ENCODE measurements at regions not wholly inside any gene's neighbourhood (a gene's known extent, or its start where the extent isn't known, plus 50 kb on each side); places are given as distances from the start of the nearest gene placed in this dataset.

DNA sequence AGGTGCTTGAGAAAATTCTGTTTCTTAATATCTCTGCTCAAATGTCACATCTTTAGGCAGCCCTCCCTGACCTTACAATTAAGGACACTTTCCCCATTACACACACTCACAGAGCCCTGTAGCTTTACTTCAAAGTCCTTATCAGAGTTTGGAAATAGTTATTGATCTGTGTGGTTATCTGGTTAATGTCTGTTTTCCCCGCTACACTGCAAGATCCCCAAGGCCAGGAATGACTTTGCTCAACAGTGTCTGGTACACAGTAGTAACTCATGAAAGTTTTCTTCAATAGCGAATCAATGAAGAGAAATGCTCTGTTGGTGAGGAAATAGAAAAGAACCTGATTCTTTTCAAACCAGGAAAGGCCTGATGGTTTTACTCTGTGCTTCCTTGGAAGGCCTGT, 554.4 kb downstream of the REEP3 start:
- no peak for DNase-seq (ENCODE audit: low read depth, low spot score)

DNA sequence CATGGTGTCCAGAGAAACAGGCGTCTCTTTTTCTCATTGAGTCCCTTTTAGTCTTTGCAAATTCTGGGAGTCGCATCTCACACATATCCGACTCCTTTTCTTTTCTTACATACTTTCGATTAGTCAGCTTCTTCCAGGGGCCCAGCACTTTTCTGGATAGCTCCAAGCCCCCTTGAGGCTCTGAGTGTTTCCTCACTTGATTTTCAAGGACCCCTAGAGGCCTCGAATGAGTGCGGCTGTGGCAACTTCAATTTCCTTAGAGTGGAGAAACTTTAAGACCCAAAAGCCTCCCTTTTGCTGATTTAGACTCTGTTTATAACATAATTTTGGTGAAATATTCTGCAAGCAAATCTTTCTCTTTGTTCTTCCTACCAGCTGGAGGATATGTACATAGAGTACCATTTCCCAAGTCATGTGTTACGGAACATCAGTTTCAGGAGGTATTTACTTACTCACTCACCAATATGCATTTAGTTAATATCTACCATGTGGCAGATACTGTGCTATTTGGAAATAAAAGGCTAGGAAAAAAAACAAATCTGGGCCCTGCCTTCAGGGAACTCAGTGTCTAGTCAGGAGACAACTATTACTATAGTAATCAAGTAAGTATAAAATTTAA, 555.2 kb downstream of the REEP3 start:
- DNase-seq (ENCODE audit: low read depth, low spot score) = no peak

GRCh38 chr10:64079341-64079740, 558.1 kb downstream of the REEP3 start:
- DNase-seq (ENCODE audit: low read depth, low spot score) = no peak

- DNase-seq (ENCODE audit: low read depth, low spot score) = no peak
These were observed 558.9 kb downstream of the REEP3 start for GRCh38 chr10:64080071-64080470.

GRCh38 chr10:64081947-64082482, 560.8 kb downstream of the REEP3 start:
- DNase-seq (ENCODE audit: low read depth, low spot score) = no peak

- peak; percentile 68 for DNase-seq (ENCODE audit: low read depth, low spot score)
These were observed 565.0 kb downstream of the REEP3 start for GRCh38 chr10:64086083-64086767.

- no peak for DNase-seq (ENCODE audit: low read depth, low spot score)
These were observed 568.4 kb downstream of the REEP3 start for GRCh38 chr10:64089648-64090047.

DNA sequence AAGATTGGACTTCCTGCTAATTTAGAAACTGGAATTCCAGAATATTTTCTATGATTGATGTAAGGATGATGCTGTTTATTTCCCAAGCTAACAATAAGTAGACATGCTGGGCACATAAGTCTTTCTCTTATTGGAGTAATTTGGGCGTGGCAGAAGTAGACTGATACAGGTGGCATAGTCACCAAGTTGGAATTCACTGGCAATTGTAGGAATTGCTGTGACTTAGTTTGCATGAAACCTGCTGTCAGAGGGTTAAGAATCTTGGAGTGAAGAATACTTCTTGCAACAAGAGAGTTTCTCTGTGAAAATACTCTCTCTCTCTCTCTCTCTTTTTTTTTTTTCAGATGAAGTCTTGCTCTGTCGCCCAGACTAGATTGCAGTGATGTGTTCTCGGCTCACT, 569.7 kb downstream of the REEP3 start:
- DNase-seq (ENCODE audit: low read depth, low spot score) = no peak

DNA sequence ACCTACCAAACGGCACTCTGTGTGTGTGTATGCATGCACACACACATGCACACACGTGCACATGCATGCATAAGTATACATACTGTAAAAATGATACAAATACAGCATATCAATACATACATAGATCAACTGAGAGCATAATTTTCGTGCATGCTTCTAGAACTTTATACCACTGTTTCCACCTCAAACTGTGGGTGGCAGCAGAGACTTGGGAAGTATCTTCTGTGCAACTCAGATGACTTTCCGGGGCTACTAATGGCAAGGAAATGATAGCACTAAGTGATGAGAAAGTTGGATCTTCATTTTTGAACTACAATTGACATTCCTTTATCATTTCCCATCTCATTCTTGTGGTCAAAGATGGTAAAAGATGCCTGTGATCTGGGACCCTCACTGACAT, 570.7 kb downstream of the REEP3 start:
- DNase-seq (ENCODE audit: low read depth, low spot score) = no peak

DNA sequence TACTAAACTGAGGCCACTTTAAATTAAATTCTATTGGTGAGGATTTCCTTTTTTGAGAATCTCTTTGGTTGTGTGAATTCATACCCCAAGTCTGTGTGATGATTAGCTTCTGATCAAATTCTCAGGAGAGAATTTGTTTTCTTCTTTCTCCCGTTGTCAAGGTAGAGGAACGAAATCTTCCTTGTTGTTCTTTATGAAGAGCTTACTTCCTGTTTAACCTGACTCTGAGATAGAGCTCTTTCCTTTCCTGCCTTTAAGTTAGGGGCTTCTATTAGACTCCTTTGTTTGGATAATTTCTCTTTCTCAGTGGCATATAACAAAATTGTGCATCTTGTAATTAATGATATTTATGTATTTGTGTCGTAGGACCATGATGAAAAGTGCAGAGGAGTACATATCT, 572.1 kb downstream of the REEP3 start:
- no peak for DNase-seq (ENCODE audit: low read depth, low spot score)

- no peak for DNase-seq (ENCODE audit: low read depth, low spot score)
These were observed 572.8 kb downstream of the REEP3 start for GRCh38 chr10:64093946-64094535.

- no peak for DNase-seq (ENCODE audit: low read depth, low spot score)
These were observed 575.7 kb downstream of the REEP3 start for GRCh38 chr10:64096941-64097340.

GRCh38 chr10:64097391-64098122, 576.4 kb downstream of the REEP3 start:
- no peak for DNase-seq (ENCODE audit: low read depth, low spot score)

GRCh38 chr10:64098994-64099393, 577.8 kb downstream of the REEP3 start:
- no peak for DNase-seq (ENCODE audit: low read depth, low spot score)

DNA sequence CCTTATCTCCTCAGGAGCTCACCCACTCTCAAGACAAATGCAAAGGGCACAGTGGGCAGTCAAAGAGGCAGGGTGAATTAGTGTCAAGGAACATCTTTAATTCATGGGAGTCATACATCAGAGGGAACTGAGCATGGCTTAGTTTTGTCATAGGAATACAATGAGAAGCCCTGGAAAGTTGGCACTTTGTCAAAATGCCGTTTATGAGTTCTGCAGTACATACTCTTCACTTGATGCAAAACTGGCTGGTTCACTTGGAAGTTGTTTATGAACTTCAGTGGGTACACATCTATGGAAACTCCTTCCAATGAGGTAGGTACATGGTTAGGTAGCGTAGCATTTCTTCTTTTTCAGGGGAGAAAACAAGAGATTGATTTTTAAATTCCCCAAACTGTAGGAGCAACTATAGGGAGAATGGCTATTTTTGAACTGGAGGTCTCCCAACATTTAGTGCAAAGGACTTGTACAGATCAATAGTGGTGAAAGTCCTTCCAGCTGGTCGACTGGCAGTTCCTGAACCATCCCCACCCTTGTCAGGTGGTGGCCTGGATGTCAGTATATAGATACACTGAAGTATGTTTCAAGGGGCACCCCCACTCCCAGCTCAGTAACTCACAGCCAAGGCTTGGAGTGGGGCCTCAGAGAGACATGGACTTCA, 580.5 kb downstream of the REEP3 start:
- no peak for DNase-seq (ENCODE audit: low read depth, low spot score)

DNA sequence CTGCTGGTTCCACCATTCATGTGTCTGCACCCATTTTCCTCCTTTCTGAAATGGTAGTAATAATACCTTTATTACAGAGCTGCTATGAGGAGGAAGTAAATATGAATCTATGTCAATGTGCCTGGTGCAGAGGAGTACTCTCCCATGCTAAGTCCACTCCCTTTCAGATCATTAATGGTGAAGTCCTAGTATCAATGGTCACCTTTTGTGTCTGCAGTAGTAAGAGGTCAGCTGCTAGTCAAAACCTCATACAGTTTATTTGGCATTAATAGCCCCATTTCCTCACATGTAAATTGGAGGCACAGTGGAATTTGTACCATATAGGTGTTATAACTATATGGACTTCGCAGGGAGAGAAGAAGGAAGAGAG, 581.0 kb downstream of the REEP3 start:
- no peak for DNase-seq (ENCODE audit: low read depth, low spot score)

GRCh38 chr10:64102916-64103315, 581.7 kb downstream of the REEP3 start:
- DNase-seq (ENCODE audit: low read depth, low spot score) = no peak

DNA sequence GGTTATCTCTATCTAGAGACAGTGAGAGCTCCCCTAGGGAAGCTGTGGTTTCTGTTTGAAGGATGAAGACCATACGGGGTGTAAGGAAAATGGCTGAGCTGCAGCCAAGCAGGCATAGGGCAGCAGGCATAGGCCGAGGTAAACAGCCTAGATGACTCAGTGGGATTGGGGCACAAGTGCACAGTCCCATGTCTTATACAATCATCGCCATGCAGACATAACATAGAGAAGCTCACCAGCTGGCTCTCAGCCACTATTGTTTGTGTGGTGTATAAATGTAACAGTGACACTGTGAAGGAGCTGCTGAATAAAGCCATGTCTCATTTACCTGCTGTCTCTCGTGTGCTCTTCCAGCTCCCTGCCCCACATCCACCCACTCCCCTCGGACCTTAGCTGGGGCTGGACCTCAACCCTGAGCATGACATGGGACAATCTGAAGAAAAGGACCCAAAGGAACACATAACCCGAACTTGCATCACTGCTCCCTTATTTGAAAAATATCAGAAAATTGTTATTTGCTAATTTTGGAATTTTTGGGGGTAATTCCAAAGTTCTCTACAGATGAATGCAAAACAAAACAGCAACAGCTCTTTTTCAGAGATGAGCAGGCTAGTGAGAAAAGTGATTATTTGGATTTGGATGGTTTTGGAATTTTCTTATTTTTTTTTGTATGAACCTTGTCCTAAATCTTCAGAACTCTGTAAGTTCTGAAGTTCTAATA, 582.7 kb downstream of the REEP3 start:
- DNase-seq (ENCODE audit: low read depth, low spot score) = no peak

DNA sequence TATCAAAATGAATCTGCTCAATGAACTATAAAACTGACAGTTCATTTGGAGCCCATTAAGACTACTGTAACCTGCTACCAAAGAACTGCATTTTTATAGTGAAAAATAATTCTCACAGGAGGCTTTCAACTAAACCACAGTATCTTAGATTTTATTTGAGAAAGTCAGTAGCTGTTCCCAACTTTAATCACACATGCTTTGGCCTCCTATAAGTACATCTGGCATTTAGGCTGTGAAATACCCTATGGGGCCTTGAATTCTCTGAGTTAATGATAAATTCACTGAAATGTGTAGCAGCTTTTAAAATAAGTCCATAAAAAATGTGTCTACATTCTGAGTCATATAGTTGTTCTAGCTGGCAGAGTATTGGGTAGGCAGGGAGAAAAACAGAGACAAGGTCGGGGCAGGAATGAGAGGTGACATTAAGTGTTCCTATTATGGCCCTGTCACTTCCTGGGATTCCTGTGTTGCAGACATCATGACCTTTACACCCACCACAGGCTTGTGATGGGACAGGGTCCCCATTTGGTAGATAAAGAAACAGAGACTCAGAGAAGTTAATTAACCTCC, 588.8 kb downstream of the REEP3 start:
- no peak for DNase-seq (ENCODE audit: low read depth, low spot score)

- DNase-seq (ENCODE audit: low read depth, low spot score) = no peak
These were observed 591.6 kb downstream of the REEP3 start for GRCh38 chr10:64112701-64113355.

Measured in iPS DF 19.7 (cell line).